GM18873 (cell line): ENCODE measurements at regions not wholly inside any gene's neighbourhood (a gene's known extent, or its start where the extent isn't known, plus 50 kb on each side); places are given as distances from the start of the nearest gene placed in this dataset.
"Not testable (repeated sequence)": the region's sequence is repeated elsewhere in the genome, so short reads cannot be mapped to it uniquely, and the experiment has no call there.

Experiments used
- ATAC-seq: cut with Tn5 transposase; IDR thresholded peaks from one replicate; pipeline ENCODE4 v1.9.1; 2021; ENCODE audit warnings: mild to moderate bottlenecking, moderate library complexity, moderate number of reproducible peaks; ENCODE audit not compliant: unreplicated experiment, low FRiP score

DNA sequence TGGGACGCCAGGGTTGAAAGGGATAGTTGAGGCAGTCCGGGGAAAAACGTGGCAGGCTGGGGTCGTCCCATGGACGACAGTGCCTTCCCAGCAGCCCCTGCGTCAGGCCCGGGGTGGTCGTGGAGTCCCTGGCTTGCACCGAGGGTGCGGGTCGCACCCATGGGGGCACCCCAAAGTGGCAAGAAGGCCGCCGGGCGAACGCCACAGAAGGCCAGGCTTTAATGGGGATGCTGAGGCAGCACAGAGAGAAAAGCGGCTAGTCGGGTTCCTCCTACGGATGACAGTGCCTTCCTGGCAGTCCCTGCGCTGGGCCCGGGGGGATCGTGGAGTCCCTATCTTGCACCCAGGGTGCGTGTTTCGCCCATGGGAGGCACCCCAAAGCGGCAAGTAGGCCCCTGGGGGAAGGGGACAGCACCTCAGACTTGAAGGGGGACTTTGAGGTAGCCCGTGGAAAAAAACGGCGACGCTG lies 158.6 kb upstream of the ALG10B start:
- ATAC-seq: no peak

- no peak for ATAC-seq
Measured at GRCh38 chr12:38158428-38159091, 158.0 kb upstream of the ALG10B start.

DNA sequence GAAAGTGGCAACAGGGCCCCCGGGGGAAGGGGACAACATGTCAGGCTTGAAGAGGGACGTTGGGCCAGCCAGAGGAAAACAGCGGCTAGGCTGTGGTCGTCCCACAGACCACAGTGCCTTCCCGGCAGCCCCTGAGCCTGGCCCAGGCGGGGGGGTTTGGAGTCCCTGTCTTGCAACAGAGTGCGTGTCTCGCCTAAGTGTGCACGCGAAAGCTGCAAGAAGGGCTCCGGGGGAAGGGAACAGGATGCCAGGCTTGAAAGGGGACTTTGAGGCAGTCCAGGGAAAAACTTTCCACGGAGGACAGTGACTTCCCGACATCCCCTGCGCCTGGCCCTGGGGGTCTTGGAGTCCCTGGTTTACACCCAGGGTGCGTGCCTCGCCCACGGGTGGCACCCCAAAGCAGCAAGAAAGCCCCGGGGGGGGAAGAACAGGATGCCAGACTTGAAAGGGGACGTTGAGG lies 157.5 kb upstream of the ALG10B start:
- no peak for ATAC-seq

GRCh38 chr12:38159591-38160317 lies 156.8 kb upstream of the ALG10B start:
- no peak for ATAC-seq

DNA sequence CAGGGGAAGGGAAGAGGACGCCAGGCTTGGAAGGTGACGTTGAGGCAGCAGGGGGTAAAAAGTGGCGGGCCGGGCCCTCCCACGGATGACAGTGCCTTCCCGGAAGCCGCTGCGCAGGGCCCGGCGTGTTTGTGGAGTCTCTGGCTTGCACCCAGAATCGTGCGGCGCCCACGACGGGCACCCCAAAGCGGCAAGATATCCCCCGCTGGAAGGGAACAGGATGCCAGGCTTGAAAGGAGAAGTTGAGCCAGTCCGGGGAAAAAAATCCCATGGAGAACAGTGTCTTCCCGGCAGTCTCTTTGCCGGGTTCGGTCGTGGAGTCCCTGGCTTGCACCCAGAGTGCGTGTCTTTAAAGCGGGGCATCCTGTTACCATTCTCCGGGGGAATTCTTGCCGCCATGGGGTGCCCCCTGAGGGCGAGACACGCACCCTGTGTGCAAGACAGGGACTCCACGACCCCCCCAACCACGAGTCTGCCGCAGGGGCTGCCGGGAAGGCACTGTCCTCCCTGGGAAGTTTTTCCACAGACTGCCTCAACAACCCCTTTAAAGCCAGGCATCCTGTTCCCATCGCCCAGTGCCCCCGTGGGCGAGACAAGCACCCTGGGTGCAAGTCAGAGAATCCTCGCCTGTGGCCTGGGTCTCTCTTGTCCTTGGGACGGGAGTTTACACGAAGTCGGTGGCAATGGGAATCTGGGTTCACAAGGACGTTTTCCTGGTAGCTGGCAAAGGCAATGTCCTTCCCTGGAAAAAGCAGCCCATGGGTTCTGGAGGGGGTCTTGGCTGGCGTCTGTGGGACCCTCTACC lies 156.1 kb upstream of the ALG10B start:
- no peak for ATAC-seq

DNA sequence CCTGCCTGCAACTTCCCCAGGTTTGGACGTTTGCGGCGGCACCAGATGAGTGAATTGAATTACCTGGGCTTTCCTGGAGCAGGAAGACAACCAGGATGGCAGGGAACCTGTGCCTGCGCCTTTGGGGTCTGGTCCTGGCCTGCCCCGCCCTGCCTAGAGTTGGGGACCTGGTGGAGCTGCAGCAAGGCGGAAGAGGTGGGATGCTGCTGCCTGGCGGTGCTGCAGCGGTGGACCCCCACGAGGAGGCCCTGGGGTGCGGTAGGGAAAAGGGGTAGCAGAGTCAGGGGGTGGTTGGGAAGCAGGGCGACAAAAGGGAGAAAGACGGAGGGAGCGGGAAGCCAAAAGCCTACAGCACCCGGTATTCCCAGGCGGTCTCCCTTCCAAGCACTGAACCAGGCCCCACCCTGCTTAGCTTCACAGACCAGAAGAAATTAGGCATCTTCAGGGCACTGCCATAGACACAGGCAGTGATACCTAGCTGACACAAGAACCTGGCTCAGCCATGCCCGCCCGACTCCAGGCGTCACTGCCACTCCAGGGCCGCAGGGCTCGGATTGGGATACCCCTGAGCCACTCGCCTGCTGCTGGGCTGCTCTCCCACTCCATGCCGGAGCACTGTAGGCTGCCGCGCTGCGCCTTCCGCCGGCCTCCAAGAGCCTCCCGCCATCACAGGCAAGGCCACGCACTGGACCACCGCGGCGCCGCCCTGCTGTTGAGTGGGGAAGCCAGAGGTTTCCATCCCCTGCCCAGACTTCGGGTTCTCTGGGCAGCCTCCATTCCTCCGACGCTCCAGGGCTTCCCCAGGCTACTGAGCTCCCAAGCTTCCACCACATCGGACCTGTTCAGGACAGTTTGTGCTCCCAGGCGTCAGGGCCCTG lies 155.2 kb upstream of the ALG10B start:
- no peak for ATAC-seq

DNA sequence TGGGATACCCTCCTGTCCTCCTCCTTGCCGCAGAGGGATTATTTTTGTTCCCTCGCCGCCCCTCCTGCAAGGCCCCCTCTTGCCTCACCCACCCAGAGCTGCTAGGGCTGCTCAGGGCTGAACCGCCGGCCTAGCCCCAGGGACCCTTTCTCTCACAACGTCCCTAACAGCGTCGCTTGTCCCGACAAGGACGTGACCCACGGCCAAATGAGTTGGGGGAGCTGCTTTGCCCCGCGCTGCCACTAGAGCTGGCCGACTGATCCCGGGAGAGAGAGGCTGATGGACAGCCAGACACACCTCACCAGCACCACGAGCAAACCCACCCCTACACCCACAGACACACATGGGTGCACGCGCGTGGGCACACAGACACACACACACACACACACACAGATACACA lies 154.6 kb upstream of the ALG10B start:
- ATAC-seq: no peak

DNA sequence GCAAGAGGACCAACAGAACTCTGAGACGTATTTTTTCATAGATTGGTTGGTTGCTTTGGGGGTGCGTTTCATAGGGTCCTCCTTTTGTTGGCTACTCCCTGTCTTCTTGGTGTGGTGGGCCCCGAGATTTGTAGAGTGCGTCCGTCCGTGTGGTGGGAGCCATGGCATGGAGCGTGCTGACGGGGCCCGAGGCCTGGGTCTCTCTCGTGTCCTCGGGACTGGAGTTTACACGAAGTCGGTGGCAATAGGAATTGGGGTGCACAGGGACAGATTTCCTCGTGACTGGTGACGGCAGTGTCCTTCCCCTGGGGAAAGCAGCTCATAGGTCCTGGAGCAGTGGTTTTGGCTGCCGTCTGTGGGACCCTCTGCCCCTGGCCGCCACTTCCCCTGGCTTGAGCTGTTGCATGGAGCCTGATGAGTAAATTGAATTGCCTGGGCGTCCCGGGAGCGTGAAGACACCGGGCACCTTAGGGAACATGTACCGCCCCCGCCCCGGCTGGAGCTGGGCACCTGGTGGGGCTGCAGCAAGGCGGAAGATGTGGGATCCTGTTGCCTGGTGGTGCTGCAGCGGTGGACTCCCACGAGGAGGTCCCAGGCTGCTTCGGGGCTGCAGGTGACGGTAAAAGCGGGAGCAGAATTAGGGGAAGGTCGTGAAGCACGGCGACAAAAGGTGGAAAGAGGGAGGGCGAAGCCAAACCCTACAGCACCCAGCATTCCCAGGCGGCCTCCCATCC lies 153.7 kb upstream of the ALG10B start:
- no peak for ATAC-seq

DNA sequence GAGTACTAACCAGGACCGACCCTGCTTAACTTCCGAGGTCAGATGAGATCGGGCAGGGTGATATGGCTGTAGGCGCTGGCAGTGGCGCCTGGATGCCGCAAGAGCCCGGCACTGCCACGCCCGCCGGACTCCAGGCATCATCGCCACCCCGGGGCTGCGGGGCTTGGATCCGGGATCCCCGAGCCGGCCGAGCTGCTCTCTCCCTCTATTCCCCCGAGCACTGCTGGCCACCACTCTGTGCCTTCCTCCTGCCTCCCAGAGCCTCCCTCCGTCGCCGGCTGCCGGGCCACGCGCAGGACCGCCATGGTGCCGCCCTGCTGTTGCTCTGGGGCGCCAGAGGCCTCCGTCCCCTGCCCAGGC lies 153.2 kb upstream of the ALG10B start:
- ATAC-seq: no peak

DNA sequence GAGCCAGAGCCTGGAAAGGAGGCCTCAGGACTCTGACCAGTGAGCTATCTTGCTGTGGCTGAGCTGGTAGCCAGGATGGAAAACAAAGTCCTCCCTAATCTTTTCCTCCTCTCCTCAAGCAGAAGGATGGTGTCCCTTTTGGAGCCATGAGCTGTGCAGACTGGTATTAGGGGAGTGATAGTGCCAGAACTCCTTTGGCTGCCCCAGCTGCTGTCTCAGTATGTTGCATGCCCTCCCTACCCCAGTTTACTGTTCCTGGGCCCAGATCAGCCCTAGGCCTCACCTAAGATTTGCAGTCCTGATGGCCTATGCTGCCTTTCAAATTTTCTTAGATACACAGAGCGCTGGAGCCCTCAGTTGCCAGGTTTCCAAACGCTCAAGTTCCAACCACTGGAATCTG lies 150.3 kb upstream of the ALG10B start:
- no peak for ATAC-seq

GRCh38 chr12:38175538-38175937 lies 141.0 kb upstream of the ALG10B start:
- no peak for ATAC-seq

DNA sequence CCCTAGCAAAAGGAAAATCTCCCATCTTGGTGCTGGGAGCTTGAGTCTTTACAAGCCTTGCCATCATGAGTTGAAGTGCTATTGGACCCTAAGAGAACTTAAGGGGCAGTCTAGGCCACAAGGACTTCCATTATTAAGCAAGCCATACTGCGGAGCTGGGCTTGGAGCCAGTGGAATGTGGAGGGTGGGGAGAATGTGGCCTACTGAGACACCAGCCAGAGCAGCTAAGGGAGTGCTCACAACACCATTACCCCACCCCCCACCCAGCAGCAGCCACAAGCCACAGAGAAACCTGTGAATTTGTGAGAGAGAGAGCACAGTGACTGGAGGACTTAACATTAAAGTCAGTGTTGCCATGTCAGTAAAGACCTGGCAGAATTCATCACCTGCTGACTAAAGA lies 133.0 kb upstream of the ALG10B start:
- ATAC-seq: not testable (repeated sequence)

GRCh38 chr12:38197286-38197685 lies 119.3 kb upstream of the ALG10B start:
- not testable (repeated sequence) for ATAC-seq

DNA sequence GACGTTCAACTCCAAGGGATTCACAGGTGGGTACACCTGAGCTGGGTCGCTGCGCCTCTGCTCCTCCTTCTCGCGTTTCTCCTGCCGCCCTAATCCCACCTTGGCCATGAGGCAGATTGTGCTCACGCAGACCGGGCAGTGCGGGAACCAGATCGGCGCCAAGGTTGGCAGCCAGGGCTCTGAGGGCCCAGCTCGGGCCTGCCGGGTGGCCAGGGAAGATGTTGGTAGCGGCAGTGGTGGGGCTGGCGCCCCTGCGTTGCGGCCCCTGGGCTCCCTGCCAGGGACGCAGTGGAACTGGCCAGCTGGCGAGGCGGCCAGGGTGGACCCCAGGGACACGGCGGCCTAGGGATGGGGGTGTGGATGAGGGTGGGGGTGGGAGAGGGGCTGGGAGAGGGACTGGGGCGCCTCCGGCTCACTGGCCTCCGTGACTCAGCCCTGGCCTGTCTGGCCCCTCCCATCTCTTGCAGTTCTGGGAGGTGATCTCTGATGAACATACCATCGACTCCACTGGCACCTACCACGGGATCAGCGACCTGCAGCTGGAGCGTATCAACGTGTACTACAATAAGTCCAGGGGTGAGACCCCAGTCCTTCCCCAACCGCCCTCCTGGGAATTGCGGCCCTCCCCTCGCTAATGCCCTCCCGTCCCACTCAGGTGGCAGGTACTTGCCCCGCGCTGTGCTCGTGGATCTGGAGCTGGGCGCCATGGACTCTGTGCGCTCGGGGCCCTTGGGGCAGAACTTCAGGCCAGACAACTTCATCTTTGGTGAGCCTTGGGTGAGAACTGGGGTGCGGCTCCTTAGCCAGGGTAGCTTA lies 114.9 kb upstream of the ALG10B start:
- ATAC-seq: no peak

- no peak for ATAC-seq
Measured at GRCh38 chr12:38204831-38205230, 111.7 kb upstream of the ALG10B start.

DNA sequence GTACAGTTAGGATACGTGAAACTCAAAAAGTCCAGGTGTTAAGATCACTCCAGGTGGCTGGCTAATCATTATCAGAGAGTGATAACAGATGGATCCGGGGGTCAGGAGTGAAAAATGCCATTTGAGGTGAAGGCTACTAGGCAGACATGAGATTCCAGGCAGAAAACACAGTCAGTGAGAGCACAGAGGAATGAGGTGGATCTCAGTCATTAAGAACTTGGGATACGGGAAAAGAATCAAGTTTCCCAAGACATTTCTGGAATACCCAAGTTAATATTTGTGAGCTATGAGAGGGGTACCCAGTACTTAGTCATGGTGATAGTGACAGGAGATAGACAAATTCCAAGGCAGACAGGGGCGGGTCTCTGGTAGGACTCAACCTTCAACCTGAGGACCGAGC lies 94.6 kb upstream of the ALG10B start:
- no peak for ATAC-seq

- ATAC-seq: not testable (repeated sequence)
Measured at GRCh38 chr12:38238328-38238727, 78.2 kb upstream of the ALG10B start.

GRCh38 chr12:38253778-38254177 lies 62.8 kb upstream of the ALG10B start:
- no peak for ATAC-seq

DNA sequence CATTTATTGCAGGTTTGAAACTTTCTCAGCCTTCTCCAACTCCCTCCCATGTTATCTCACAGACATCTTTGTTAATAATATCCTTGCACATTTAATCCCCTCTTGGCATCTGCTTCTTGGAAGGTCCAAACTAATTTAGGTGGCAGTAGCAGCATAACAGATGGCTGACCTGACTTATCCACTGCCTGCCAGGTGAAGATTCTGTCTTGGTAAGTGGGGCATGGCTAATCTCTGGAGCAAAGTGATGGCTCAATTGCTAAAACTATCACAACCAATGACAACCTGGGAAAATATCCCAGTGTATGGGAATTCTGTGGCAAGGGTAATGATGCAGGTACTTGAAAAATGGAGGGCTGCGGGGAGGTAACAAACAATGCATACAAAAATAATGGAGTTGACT lies 58.2 kb upstream of the ALG10B start:
- ATAC-seq: no peak
